HG02759 (cell line): ENCODE measurements at regions not wholly inside any gene's neighbourhood (a gene's known extent, or its start where the extent isn't known, plus 50 kb on each side); places are given as distances from the start of the nearest gene placed in this dataset.
"Not testable (repeated sequence)": the region's sequence is repeated elsewhere in the genome, so short reads cannot be mapped to it uniquely, and the experiment has no call there.

ENCODE experiments used
- ATAC-seq: cut with Tn5 transposase; IDR thresholded peaks from one replicate; pipeline ENCODE4 v1.9.1; 2021; ENCODE audit warnings: mild to moderate bottlenecking, moderate library complexity; ENCODE audit not compliant: unreplicated experiment

DNA sequence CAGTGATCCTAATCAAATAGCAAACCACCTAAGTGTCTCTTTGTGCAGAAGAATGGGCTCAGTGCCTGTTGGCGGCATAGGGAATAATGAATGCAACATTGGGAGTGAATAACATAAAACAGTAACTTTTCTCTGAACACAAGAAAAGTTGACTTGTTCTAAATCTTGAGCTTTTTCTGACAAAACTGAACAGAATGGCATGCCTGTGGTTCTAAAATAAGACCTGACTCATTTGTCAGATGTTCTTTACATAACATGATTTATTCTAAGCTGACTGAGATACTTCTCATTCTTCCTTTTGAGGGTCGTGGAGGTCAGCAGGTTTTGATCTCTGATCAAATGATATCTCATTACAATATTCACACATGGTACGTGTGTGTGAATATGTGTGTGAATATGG, 165.4 kb upstream of the WDR1 start:
- ATAC-seq = no peak

DNA sequence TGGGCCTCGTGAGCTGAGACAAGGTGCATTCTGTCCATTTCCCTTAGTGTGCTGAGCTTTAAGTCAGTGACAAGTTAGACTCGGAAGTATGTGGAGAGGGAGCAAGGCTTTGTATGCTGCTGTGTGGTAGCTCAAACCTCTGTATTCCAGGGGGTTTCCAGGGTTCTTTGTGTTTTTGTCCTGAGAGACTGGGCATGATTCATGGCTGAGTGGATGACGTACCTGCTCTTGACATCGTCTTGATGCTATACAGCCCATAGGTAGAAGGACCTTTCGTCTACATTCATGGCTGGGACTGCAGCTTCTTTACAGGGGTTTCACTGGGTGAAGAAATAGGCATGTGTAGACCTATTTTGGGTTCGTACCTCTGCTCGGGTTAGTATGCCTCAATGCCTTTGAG, 162.7 kb upstream of the WDR1 start:
- no peak for ATAC-seq

DNA sequence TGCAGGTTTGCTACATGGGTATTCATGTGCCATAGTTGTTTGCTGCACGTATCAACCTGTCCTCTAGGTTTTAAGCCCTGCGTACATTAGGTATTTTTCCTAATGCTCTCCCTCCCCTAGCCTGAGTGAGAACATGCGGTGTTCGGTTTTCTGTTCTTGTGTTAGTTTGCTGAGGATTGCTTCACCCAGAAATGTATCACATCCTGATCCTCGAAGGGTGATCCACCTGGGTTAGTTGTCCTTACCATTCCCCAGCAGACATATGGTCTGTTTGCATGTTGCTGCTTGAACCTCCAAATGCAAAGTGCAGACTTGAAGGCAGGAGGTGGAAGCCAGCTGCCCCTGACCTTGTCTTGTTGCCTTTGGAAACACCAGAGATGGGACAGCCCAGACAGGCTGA, 161.5 kb upstream of the WDR1 start:
- ATAC-seq = no peak

GRCh38 chr4:10276152-10276551, 159.6 kb upstream of the WDR1 start:
- ATAC-seq = no peak

DNA sequence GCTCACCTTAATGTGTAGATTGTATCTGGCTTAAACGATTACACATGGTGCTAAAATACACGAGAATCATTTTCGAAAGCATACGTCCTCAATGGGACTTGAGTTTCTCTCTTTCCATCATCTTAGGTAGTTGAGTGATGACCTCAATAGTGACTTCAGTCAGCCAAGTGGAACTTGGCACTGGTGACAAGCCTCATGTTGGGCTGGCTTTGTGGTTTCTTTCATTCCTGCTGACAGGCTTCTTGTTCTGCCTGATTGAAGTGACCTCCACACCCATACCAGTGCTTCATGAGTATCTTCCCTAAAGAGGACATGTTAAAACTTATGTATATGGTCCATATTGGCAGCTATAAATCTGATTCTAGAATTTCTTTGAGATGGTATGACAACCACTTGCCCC, 159.1 kb upstream of the WDR1 start:
- no peak for ATAC-seq

DNA sequence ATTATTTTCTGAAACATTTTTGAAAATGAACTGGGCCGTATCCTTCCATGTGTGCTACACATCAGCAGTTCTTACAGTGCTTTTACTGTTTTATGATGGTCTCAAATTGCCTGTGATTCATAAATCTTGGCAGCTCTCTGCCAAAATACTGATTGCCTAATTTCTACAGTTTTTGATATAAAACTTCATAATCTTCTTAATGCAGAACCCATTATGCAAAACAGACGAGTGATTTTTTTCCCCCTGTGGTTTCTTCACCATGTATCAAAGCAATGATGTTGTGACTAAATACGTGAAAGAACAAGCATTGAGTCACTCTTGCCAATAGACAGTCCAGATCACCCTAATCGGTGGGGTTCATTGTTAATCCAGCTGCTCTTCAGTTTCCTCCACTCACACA, 156.4 kb upstream of the WDR1 start:
- no peak for ATAC-seq

DNA sequence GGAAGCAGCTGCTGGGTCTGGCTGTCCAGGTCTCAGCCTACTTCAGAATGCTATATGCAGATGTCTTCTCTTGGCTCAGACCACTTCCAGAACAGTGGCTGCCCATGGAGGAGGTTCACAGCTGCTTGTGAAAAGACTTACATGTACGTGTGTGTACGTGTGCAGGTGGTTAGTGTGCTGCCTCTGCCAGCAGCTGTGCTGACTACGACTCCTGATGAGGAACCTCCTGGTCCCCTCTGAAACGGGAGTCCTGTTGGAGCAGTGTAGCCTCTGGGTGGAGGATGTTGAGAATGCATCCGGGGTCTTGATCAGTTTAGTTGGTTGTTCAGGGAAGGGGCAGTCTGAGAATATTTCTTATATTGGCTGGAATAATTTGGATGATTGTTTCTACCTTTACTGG, 155.9 kb upstream of the WDR1 start:
- ATAC-seq = no peak

DNA sequence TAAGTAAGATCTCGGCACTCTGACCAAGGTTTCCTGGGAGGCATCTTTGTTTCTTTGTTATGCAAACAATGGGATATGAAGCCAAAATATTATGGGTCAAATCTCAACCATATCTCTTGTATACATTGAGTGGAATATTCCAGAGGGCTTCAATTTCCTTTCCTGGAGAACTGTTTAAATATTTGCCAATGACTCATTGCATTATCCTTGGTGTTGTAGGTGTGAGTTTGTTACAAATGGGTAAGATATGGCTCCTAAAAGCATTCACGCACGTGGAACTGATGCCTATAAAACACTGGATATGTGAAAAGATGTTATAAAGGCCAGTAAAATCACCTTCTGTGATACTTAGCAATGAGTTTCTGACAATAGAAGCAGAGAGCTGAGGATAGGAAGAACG, 150.5 kb upstream of the WDR1 start:
- no peak for ATAC-seq

DNA sequence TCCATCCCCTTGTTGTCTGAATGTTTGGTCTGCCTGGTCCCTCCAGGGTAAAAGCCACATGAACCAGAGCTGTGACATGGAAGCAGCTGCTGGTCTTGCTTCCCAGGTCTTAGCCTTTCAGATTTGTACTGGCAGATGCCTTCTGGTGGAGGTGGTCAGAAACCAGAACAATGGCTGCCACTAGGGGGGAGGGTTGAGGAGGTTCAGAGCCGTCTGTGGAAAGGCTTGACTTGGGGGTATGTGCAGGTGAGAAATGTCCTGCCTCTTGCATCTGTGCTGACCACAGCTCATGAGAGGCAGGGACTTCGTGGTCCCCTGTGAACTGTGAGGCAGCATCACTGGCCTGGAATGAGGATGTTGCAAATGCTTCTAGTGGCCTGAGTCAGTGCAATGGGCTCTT, 144.2 kb upstream of the WDR1 start:
- ATAC-seq = no peak

GRCh38 chr4:10259976-10260375, 143.4 kb upstream of the WDR1 start:
- ATAC-seq = no peak

DNA sequence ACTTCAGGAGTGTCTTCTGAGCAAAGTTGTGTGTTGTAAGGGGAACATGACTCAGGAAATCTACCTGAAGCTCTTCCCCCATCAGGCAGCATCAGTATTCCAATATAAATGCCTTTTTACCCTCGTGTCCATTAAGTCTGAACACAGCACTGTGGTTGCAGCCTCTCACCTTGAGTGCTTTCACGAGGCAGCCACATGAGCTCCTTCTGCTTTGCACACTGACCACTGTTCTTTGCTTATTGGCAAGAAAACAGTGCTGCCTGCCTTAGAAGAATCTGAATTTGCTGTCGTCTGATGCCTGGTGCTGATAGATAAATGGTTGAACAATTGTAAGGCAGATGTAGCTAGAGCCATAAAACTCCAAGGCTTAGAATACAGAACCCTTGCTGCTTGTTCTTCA, 139.6 kb upstream of the WDR1 start:
- no peak for ATAC-seq

GRCh38 chr4:10253765-10254164, 137.2 kb upstream of the WDR1 start:
- no peak for ATAC-seq

GRCh38 chr4:10245751-10246150, 129.2 kb upstream of the WDR1 start:
- ATAC-seq = no peak

- no peak for ATAC-seq
These were observed 127.3 kb upstream of the WDR1 start for GRCh38 chr4:10243856-10244255.

DNA sequence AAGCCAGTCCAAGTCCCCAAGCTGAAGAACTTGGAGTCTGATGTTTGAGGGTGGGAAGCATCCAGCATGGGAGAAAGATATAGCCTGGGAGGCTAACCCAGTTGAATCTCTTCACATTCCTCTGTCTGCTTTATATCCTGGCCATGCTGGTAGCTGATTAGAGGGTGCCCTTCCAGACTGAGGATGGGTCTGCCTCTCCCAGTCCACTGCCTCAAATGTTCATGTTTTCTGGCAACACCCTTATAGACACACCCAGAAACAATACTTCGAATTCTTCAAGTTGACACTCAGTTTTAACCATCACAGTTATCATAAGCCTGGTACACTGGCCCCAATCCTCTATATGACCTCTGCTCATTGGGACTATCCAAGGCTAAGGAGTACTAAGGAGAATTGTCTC, 124.1 kb upstream of the WDR1 start:
- ATAC-seq = no peak

DNA sequence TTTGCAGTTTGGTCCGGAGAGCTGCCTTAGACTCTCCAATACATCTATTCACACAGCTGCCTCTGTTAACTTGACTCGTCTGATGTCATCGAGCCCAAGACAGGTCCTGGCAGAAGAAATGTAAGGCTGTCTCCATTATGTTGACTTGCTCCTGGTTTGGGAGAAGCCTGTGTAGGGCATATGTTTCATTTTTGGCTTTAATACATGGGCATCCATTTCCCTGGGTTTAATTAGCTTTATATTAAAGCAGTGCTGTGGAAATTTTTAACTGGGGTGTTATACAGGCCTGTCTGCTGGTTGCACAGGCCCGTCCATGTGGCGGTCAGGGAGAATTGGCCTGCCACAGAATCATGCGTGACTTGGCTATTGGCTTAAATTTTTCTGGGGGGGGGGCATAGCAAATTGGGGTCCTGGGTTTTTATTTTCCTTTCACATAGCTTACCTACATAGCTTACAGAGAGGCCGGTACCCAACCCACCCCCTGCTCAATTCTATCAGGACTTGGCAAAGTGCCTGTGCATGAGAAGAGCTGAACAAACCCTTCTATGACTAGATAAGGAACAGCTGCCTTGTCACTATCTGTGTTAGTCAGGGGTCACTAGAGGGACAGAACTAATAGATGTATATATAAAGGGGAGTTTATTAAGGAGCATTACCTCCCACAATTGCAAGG, 123.5 kb upstream of the WDR1 start:
- ATAC-seq = no peak

DNA sequence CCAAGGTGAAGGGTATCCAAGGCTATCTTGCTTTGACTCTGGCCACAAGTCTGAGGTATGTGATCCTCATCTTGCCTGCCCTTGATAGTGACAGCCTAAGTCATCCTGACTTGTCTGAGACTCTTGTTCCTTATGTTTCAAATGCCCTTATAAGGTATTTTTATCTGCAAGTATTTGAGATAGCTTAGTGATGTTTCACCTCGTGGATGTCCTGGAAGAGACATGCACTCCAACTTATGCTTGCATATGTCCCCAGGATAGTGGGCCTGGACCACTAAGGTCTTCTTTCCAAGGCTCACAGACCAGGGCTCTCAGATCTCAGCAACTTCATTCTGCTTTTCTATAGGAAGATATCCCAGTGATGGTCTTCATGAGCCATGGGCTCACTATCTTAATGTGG, 120.5 kb upstream of the WDR1 start:
- no peak for ATAC-seq

DNA sequence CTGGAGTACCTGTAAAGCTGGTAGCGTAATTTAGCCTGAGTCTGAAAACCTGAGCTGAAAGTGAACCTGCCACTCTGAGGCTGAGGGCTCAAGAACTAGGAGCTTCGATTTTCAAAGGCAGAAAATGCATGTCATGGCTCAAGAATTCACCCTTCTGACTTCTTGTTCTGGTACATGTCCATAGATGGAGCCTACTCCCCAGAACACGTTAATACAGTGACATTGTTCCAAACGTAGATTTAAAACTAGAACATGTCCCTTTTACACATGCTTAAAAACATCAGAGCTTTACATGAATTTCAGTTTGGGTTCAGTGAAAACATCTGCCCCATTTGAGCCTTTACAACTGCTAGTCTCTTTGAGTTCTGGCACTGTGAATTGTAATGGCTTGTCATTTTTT, 115.5 kb upstream of the WDR1 start:
- ATAC-seq = no peak

DNA sequence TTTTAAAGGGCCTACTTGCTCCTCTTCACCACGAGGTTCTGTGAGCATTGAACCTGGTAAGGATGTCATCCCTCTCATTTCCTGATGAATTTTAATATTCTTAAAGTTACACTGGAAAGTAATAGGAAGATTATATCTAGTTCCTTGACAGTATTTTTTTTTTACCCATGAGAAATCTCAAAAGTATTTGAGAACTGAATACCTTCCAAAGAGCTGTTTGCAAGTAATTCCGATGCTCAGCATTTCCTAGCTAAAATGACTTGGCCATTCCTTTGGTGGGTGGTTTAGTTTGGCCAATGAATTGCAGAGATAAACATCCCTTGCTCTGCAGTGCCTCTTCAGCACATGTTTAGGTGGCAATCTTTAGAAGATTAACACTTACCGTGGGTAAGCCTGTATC, 110.2 kb upstream of the WDR1 start:
- ATAC-seq = no peak

DNA sequence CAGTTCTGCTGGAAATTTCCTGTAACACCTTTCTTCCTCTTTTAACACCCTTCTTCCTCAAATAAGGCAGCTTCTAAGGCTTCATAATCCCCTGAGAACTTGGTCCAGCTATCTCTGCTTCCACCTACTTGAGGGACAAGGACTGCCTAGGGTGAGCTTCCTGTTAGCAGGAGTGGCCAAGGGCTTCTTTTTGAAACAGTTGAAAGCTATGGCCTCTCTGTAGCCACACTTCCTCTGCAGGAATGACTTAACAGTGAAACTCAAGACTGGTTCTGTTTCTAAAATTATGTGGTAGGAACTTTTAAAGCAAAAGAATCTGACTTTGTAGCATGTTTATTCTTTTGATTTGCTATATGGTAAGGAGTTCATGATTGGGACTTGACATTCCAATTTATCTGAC, 108.5 kb upstream of the WDR1 start:
- ATAC-seq = no peak

GRCh38 chr4:10223782-10224181, 107.2 kb upstream of the WDR1 start:
- ATAC-seq = no peak

- ATAC-seq = not testable (repeated sequence)
These were observed 96.9 kb upstream of the WDR1 start for GRCh38 chr4:10213481-10213880.

GRCh38 chr4:10212901-10213300, 96.3 kb upstream of the WDR1 start:
- no peak for ATAC-seq

DNA sequence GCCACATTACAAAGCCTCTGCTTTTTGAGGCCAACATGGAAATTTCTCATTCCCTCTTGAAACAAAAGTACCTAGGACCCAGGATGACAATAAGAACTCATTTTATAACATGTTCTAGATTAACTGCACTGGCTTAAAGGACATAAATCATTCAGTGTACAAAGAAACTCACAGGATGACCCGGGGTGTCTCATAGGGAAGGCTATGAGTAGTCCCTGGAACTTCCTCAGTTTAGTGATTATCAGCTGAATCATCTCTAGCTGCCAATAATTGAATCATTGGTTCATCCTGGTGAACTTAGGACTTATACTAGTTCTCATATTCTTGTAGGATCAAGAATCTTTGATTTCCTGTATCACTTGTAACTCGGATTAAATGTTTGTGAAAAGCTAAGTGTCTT, 95.8 kb upstream of the WDR1 start:
- ATAC-seq = no peak
